GM12873 (cell line): ENCODE measurements at regions not wholly inside any gene's neighbourhood (a gene's known extent, or its start where the extent isn't known, plus 50 kb on each side); places are given as distances from the start of the nearest gene placed in this dataset.

Experiments used
- TF ChIP-seq, protein P1 (sequence below): IDR thresholded peaks from 2 replicates; pipeline ENCODE4 v1.5.1; 2012; ENCODE audit warnings: low read depth, mild to moderate bottlenecking, moderate library complexity, low read length, control low read depth; ENCODE audit not compliant: insufficient read depth; ENCODE audit errors: missing control alignments

DNA sequence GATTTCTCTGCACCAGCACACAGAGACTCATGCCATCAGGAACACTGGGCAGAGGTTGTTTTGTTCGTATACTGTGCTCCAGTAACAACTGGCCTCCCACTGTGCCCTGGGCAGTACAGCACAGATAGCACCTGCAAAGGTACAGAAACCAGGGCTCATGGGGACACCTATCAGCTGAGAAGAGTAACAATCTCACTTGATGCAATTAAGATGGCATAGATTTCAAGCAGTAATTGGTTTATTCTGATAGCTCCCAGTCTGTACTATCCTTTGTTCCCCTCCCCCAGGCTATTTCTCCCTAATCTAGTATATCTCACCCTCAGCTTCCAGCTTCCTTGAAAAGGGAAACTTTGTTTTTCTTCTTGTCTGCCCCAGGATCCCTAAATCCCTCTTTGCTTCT, 343.9 kb upstream of the MMADHC start:
- TF ChIP-seq, protein P1, sequence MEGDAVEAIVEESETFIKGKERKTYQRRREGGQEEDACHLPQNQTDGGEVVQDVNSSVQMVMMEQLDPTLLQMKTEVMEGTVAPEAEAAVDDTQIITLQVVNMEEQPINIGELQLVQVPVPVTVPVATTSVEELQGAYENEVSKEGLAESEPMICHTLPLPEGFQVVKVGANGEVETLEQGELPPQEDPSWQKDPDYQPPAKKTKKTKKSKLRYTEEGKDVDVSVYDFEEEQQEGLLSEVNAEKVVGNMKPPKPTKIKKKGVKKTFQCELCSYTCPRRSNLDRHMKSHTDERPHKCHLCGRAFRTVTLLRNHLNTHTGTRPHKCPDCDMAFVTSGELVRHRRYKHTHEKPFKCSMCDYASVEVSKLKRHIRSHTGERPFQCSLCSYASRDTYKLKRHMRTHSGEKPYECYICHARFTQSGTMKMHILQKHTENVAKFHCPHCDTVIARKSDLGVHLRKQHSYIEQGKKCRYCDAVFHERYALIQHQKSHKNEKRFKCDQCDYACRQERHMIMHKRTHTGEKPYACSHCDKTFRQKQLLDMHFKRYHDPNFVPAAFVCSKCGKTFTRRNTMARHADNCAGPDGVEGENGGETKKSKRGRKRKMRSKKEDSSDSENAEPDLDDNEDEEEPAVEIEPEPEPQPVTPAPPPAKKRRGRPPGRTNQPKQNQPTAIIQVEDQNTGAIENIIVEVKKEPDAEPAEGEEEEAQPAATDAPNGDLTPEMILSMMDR: no peak

DNA sequence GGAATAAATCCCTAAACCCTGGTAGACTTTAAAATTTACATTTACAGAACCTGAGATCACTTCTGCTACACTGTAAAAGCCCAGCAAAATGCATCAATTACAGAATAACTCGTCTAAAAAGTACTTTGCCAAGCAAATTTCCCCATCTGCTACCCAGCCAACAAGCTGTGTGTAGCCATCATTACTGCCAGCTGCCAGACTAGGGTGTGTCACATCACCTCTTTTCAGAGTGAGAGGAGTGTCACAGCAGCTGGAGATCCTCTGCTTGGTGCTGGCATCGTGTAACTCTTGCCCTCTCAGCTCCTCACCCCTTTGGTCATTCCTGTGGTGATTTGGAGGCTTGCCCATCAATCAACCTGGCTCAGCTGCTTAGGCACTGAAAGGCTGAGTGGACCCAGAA, 340.4 kb upstream of the MMADHC start:
- TF ChIP-seq, protein P1: no peak

DNA sequence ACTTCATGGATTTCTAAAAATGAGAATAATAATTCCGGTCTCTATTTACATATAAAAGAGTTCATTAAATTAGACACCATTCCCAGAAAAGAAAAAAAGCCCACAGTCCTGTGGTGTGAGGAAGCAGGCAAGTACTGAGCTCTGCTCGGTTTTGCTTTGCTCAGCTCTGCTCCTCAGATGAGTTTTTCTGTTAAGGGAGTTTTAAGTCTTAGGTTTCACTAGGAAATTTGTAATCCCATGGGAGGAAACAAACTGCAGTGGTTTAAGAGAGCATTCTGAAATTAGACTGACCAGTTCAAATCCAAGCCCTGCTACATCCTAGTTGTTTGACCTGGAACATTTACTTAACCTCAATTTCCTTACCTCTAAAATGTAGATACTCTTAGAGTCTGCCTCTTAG, 338.6 kb upstream of the MMADHC start:
- TF ChIP-seq, protein P1: no peak

DNA sequence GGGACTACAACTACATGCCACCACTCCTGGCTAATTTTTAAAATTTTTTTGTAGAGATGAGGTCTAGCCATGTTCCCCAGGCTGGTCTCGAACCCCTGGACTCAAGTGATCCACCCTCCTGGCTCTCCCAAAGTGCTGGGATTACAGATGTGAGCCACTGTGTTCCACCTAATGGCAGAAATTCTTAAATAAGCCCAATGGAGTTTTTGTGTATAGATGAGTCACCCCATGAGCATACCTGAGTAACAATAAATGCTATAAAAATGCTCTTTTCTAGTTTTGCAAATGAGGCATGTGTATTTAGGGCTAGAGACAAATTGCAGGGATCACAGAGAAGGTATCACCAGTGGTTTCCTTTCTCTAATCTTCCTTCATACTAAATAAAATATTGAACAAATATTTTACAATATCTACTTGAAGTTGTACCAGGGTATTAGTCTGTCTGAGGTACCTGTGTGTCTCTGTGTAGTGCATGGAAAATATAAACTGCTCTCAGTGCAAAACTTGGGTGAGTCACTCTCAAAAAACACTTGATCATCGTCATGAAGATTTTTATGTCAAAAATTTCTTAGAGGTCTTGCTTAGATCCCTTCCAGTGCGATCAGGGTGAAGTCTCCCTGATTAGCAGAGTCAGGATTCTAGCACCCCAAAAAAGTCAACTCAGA, 337.1 kb upstream of the MMADHC start:
- TF ChIP-seq, protein P1: no peak

DNA sequence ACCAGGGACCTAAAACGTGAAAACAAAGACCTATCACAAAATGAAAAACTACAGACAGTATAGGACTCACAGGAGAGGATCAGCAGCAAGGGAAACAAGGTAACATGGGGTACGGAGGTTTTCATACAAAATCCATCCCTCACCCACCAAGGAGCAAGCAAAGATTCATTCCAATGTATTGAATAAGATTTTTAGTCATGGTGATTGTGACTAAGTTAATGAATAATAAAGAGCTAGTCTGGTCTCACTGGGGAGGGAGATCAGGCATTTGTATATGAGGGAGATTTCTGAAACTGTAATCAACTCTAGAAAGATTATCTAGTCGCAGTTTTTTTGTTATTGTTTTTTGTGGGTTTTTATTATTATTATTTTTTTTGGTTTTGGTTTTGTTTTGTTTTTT, 336.5 kb upstream of the MMADHC start:
- TF ChIP-seq, protein P1: no peak

DNA sequence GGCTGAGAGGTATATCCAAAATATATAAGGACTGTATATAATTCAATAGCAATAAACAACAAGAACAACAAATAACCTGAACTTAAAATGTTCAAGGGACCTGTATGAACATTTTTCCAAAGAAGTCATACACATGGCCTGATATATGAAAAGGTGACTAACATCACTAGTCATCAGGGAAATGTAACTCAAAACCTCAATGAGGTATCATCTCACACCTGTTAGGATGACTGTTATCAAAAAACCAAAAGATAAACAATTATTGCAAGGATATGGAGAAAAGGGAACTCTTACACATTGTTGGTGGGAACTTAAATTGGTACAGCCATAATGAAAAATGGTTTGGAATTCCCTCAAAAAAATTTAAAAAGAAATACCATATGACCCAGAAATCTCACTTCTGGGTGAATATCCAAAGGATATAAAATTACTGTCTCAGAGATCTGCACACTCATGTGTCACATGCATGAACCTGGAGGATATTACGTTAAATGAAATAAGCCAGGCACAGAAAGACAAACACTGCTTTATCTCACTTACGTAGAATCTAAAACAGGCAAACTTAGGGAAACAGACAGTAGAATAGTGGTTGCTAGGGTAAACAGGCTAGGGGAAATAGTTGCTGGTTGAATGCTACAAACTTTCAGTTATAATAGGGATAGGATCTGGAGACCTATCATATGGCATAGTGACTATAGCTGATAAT, 334.5 kb upstream of the MMADHC start:
- TF ChIP-seq, protein P1: no peak

DNA sequence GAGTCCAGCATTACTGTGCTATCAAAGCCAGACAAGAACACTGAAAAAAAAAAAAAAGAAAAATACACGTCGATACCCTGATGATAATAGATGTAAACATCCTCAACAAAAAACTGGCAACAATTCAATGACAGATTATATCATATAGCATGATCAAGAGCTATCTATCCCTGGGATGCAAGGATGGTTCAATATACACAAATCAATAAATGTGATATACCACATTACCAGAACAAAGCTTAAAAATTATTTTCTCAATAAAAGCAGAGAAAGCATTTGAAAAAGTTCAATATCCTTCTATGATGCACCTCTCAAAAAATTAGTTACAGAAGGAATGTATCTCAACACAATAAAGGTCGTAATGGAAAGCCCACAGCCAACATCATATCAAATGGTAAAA, 332.8 kb upstream of the MMADHC start:
- TF ChIP-seq, protein P1: no peak
